GM19372 (cell line): ENCODE measurements at regions not wholly inside any gene's neighbourhood (a gene's known extent, or its start where the extent isn't known, plus 50 kb on each side); places are given as distances from the start of the nearest gene placed in this dataset.

Source experiments
- ATAC-seq: cut with Tn5 transposase; IDR thresholded peaks from one replicate; pipeline ENCODE4 v1.9.1; 2021; ENCODE audit warnings: mild to moderate bottlenecking, low read depth, moderate library complexity; ENCODE audit not compliant: unreplicated experiment

- no peak for ATAC-seq
Observed at GRCh38 chr1:208410409-208410808, 166.2 kb upstream of the PLXNA2 start.

- ATAC-seq = no peak
Observed at GRCh38 chr1:208413006-208413405, 168.8 kb upstream of the PLXNA2 start.

GRCh38 chr1:208418667-208419066 is 174.5 kb upstream of the PLXNA2 start:
- no peak for ATAC-seq

GRCh38 chr1:208419746-208420420 is 175.7 kb upstream of the PLXNA2 start:
- ATAC-seq = no peak

GRCh38 chr1:208420696-208421095 is 176.5 kb upstream of the PLXNA2 start:
- no peak for ATAC-seq

- ATAC-seq = no peak
Observed at GRCh38 chr1:208421486-208421885, 177.3 kb upstream of the PLXNA2 start.

- no peak for ATAC-seq
Observed at GRCh38 chr1:208423526-208423925, 179.3 kb upstream of the PLXNA2 start.

- ATAC-seq = no peak
Observed at GRCh38 chr1:208425096-208425495, 180.9 kb upstream of the PLXNA2 start.

- ATAC-seq = no peak
Observed at GRCh38 chr1:208430220-208430619, 186.0 kb upstream of the PLXNA2 start.

- no peak for ATAC-seq
Observed at GRCh38 chr1:208431721-208432120, 187.5 kb upstream of the PLXNA2 start.

- ATAC-seq = no peak
Observed at GRCh38 chr1:208432346-208432745, 188.2 kb upstream of the PLXNA2 start.

GRCh38 chr1:208433086-208433485 is 188.9 kb upstream of the PLXNA2 start:
- ATAC-seq = no peak

- ATAC-seq = no peak
Observed at GRCh38 chr1:208433971-208434370, 189.8 kb upstream of the PLXNA2 start.

- ATAC-seq = no peak
Observed at GRCh38 chr1:208437401-208437800, 193.2 kb upstream of the PLXNA2 start.

- ATAC-seq = no peak
Observed at GRCh38 chr1:208438112-208438699, 194.0 kb upstream of the PLXNA2 start.

GRCh38 chr1:208445758-208446203 is 201.6 kb upstream of the PLXNA2 start:
- no peak for ATAC-seq

- no peak for ATAC-seq
Observed at GRCh38 chr1:208446271-208446691, 202.1 kb upstream of the PLXNA2 start.

GRCh38 chr1:208448425-208448824 is 204.2 kb upstream of the PLXNA2 start:
- no peak for ATAC-seq

GRCh38 chr1:208449951-208450350 is 205.8 kb upstream of the PLXNA2 start:
- ATAC-seq = no peak

GRCh38 chr1:208450958-208451357 is 206.8 kb upstream of the PLXNA2 start:
- no peak for ATAC-seq

- ATAC-seq = no peak
Observed at GRCh38 chr1:208455821-208456220, 211.6 kb upstream of the PLXNA2 start.

- no peak for ATAC-seq
Observed at GRCh38 chr1:208456487-208456886, 212.3 kb upstream of the PLXNA2 start.
